Stromal cell of bone marrow (primary cell): ENCODE measurements at regions not wholly inside any gene's neighbourhood (a gene's known extent, or its start where the extent isn't known, plus 50 kb on each side); places are given as distances from the start of the nearest gene placed in this dataset.

Experiments
- DNase-seq: peaks from one replicate; pipeline ENCODE4 v3.0.0-alpha.2; 2012; ENCODE audit warnings: low read depth

GRCh38 chr6:79302341-79302740 is 67.9 kb upstream of the HMGN3 start:
- DNase-seq = no peak

GRCh38 chr6:79301290-79301689 is 66.8 kb upstream of the HMGN3 start:
- DNase-seq = no peak

DNA sequence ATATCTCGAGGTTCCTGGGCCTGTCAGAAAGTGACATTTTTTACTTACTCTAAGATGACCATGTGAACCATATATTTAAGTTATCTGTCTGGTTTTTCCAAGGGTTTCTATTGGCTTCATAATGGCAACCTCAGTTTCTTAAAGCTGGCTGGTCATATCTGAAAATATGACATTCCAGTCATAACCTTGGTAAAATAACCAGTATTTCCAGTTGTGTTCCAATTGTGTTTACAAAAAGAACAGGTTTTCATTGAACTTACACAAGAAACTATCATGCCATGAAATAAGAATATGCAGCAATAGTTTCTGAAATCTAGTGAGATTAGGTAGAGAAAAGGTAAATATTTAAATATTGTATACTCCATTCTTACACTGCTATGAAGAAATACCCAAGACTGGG is 61.7 kb upstream of the HMGN3 start:
- no peak for DNase-seq
